ENCODE measurements at regions not wholly inside any gene's neighbourhood (a gene's known extent, or its start where the extent isn't known, plus 50 kb on each side); places are given as distances from the start of the nearest gene placed in this dataset.

GRCh38 chr9:118414676-118415075, 710.5 kb downstream of the TLR4 start:
- Mint-ChIP-seq H3K4me3 (no peak overlapping the region), H3K9me3 (ENCODE audit: low read depth) (no peaks in the 10 kb centered on the region), H3K27me3 (no peaks in the 10 kb centered on the region), H3K36me3 (no peaks in the 10 kb centered on the region), H3K27ac (no peak overlapping the region), H3K4me1 (ENCODE audit: low read depth) (no peaks in the 10 kb centered on the region)

GRCh38 chr9:118418887-118419565, 714.8 kb downstream of the TLR4 start:
- Mint-ChIP-seq H3K27me3 (no peaks in the 10 kb centered on the region), H3K4me3 (no peak overlapping the region), H3K27ac (no peak overlapping the region), H3K4me1 (ENCODE audit: low read depth) (no peaks in the 10 kb centered on the region), H3K9me3 (ENCODE audit: low read depth) (no peaks in the 10 kb centered on the region), H3K36me3 (no peaks in the 10 kb centered on the region)

DNA sequence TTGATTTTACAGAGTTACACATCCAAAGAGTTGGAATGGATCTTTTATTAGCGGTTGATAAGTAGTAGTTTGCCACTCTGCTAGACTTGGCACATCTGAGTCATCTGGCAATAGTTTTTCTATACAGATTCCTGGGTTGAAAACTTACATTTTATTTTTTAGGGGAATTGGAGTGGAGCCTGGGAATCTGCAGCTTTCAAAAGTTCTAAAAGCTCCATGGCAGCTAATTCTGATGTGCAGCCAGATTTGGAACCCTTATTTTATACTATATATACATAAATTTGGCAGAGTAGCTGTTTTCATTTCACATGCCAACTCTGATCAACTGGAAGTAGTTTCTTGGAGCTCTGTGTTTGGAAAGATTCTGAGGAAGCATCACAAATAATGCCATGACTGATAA, 715.5 kb downstream of the TLR4 start:
- Mint-ChIP-seq H3K27me3 (no peaks in the 10 kb centered on the region), H3K4me1 (ENCODE audit: low read depth) (no peaks in the 10 kb centered on the region), H3K4me3 (no peak overlapping the region), H3K9me3 (ENCODE audit: low read depth) (no peaks in the 10 kb centered on the region), H3K36me3 (no peaks in the 10 kb centered on the region), H3K27ac (no peak overlapping the region)

DNA sequence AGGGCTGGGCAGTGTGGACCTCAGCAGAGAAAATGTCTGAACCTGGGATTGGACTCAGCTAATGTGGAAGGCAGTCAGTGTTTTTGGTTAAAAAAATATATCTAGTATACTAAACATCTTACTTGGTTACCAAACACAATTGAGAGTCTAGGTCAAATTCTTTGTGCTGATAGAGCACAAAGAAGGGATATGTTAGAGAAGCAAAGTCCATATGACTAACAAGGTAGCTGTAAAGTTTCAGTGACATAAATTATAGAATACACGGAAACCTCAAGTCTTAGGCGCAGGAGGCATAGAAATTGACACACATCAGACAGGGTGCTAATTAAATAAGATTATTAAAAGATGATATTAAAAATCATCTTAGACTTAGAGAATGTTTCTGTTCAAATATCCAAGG, 718.3 kb downstream of the TLR4 start:
- Mint-ChIP-seq H3K27me3 (no peaks in the 10 kb centered on the region), H3K4me3 (no peak overlapping the region), H3K27ac (no peak overlapping the region), H3K36me3 (no peaks in the 10 kb centered on the region), H3K9me3 (ENCODE audit: low read depth) (no peaks in the 10 kb centered on the region), H3K4me1 (ENCODE audit: low read depth) (no peaks in the 10 kb centered on the region)

DNA sequence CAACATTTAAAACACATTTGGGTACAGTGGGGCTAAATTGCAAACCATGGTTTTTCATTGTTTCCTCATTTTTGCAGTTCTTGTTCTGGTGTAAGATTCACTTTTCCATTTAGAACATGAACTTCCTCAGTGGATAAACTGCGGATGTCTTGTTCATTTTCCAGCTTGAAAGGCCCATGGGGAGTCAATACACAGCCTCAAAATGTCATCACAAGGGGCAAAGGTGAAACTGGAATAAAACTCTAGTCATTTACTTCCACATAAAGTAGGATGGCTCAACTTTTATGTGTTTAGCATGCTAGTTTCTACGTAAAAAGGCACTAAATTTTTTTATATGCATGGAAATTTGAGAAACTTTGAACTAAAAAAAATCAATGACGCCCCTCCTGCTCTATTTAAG, 718.8 kb downstream of the TLR4 start:
- Mint-ChIP-seq H3K4me1 (ENCODE audit: low read depth) (no peaks in the 10 kb centered on the region), H3K27me3 (no peaks in the 10 kb centered on the region), H3K9me3 (ENCODE audit: low read depth) (no peaks in the 10 kb centered on the region), H3K36me3 (no peaks in the 10 kb centered on the region), H3K4me3 (no peak overlapping the region), H3K27ac (no peak overlapping the region)

DNA sequence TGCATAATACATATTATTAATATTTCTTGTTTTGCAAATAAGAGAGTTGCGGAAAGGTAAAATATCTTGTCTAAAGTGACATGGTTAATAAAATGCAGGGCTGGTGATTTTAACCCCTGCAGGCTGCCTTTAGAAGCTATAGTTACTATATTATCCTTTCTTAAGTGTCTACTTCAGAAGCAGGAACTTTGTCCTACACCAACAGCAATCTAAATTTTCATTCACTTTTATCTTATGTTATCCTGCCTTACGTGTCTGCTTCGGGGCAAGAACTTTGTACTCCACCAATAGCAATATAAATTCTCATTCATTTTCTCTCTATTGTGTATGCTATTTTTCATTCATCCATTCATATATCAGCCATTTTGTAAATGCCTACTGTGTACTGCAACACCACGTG, 719.5 kb downstream of the TLR4 start:
- Mint-ChIP-seq H3K27ac (no peak overlapping the region), H3K36me3 (no peaks in the 10 kb centered on the region), H3K4me1 (ENCODE audit: low read depth) (no peaks in the 10 kb centered on the region), H3K27me3 (no peaks in the 10 kb centered on the region), H3K4me3 (no peak overlapping the region), H3K9me3 (ENCODE audit: low read depth) (peaks cover 2% of the 10 kb centered on the region)

- no peak overlapping the region for H3K4me3 Mint-ChIP-seq
- no peaks in the 10 kb centered on the region for H3K27me3 Mint-ChIP-seq
- peaks cover 5% of the 10 kb centered on the region for H3K9me3 Mint-ChIP-seq (ENCODE audit: low read depth)
- no peak overlapping the region for H3K27ac Mint-ChIP-seq
- H3K36me3 Mint-ChIP-seq: no peaks in the 10 kb centered on the region
- no peaks in the 10 kb centered on the region for H3K4me1 Mint-ChIP-seq (ENCODE audit: low read depth)
Observed at GRCh38 chr9:118426772-118427171, 722.6 kb downstream of the TLR4 start.

- no peak overlapping the region for H3K27ac Mint-ChIP-seq
- no peaks in the 10 kb centered on the region for H3K36me3 Mint-ChIP-seq
- no peaks in the 10 kb centered on the region for H3K27me3 Mint-ChIP-seq
- H3K4me3 Mint-ChIP-seq: no peak overlapping the region
- H3K9me3 Mint-ChIP-seq (ENCODE audit: low read depth): no peaks in the 10 kb centered on the region
- no peaks in the 10 kb centered on the region for H3K4me1 Mint-ChIP-seq (ENCODE audit: low read depth)
Observed at GRCh38 chr9:118438810-118439209, 734.6 kb downstream of the TLR4 start.

- H3K4me1 Mint-ChIP-seq (ENCODE audit: low read depth): no peaks in the 10 kb centered on the region
Observed at GRCh38 chr9:118439441-118439840, 735.2 kb downstream of the TLR4 start.

DNA sequence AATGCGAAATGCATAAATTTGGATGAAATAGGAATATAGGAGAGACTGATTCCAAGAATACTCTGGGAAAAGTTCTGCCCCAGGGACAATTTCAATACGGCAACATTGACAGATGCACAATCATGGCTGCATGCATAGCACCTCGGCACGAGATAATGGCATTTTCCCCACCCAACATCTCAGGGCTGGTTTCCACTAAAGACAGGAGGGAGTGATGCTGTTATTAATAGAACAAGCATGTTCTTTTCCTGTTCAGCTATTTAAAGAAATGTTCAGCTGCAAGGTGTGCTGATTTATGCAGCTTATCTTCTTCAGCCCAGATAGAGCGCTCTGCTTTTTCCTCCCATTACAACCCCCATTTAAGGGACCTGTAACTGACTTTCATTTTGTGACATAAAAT, 740.2 kb downstream of the TLR4 start:
- Mint-ChIP-seq H3K36me3 (no peaks in the 10 kb centered on the region), H3K4me1 (ENCODE audit: low read depth) (no peaks in the 10 kb centered on the region), H3K9me3 (ENCODE audit: low read depth) (no peaks in the 10 kb centered on the region), H3K4me3 (no peak overlapping the region), H3K27ac (no peak overlapping the region), H3K27me3 (no peaks in the 10 kb centered on the region)

More at GRCh38 chr9:118439441-118439840, 735.2 kb downstream of the TLR4 start:
- no peak overlapping the region for H3K4me3 Mint-ChIP-seq
- H3K27ac Mint-ChIP-seq: no peak overlapping the region
- H3K9me3 Mint-ChIP-seq (ENCODE audit: low read depth): no peaks in the 10 kb centered on the region
- no peaks in the 10 kb centered on the region for H3K27me3 Mint-ChIP-seq
- H3K36me3 Mint-ChIP-seq: no peaks in the 10 kb centered on the region

DNA sequence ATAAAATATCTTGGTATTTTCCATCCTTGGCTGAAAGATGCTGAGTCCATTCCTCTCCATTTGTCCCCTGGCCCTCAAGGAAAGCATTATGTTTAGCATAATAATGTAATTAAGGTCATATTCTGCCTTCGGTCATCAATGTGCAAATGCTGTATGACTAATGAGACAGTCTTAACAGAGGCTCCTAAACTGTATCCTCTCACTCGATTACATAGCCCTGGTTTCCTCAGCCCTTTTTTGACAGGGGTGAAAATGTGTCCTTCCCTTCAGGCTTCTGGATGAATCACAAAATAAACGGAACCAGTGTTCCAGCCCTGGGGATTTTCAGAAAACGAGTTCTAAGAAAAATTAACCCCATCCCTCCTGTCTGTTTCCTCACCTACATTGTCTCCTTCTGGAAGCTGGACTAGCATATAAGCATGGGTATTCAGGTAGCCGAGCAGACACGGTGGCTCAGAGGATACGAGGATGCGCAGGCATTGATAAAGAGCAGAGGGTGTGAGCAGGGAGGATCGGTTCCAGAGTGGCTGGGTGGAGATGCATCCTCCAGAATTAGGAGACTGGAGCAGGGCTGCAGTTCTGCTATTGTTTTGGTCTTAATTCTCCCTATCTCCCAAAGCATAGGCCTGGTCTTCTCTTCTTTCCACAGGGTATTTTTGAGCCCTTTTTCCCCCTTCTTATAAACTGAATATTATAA, 742.9 kb downstream of the TLR4 start:
- no peak overlapping the region for H3K4me3 Mint-ChIP-seq
- no peaks in the 10 kb centered on the region for H3K9me3 Mint-ChIP-seq (ENCODE audit: low read depth)
- H3K27me3 Mint-ChIP-seq: no peaks in the 10 kb centered on the region
- no peaks in the 10 kb centered on the region for H3K36me3 Mint-ChIP-seq
- H3K27ac Mint-ChIP-seq: no peak overlapping the region
- no peaks in the 10 kb centered on the region for H3K4me1 Mint-ChIP-seq (ENCODE audit: low read depth)

DNA sequence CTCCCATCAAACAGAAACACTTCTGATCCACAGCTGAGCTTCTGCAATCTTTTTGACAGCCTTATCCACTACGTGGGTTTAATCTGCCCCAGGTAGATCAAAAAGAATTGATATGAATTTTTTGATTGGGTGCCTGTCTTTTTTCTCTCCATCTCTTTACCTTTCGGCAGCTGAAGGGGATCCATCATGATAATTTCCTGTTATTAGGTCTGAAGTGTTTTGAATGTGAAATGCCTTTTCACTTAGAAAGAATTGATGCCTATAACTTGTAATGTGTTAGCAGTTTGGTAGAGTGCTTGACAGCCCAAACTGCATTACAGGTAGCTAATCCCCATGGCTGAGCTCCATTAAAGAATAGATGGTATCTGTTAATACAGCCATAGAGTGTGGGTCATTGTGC, 745.4 kb downstream of the TLR4 start:
- no peak overlapping the region for H3K27ac Mint-ChIP-seq
- no peaks in the 10 kb centered on the region for H3K27me3 Mint-ChIP-seq
- H3K4me3 Mint-ChIP-seq: no peak overlapping the region
- H3K4me1 Mint-ChIP-seq (ENCODE audit: low read depth): no peaks in the 10 kb centered on the region
- no peaks in the 10 kb centered on the region for H3K36me3 Mint-ChIP-seq
- H3K9me3 Mint-ChIP-seq (ENCODE audit: low read depth): peaks cover 6% of the 10 kb centered on the region

- Mint-ChIP-seq H3K27ac (no peak overlapping the region), H3K9me3 (ENCODE audit: low read depth) (peaks cover 12% of the 10 kb centered on the region), H3K4me1 (ENCODE audit: low read depth) (no peaks in the 10 kb centered on the region), H3K36me3 (no peaks in the 10 kb centered on the region), H3K27me3 (no peaks in the 10 kb centered on the region), H3K4me3 (no peak overlapping the region)
Observed at GRCh38 chr9:118455259-118455658, 751.1 kb downstream of the TLR4 start.

GRCh38 chr9:118455788-118456187, 751.6 kb downstream of the TLR4 start:
- no peaks in the 10 kb centered on the region for H3K4me1 Mint-ChIP-seq (ENCODE audit: low read depth)
- no peaks in the 10 kb centered on the region for H3K36me3 Mint-ChIP-seq
- H3K4me3 Mint-ChIP-seq: no peak overlapping the region
- H3K27me3 Mint-ChIP-seq: no peaks in the 10 kb centered on the region
- peaks cover 12% of the 10 kb centered on the region for H3K9me3 Mint-ChIP-seq (ENCODE audit: low read depth)
- H3K27ac Mint-ChIP-seq: no peak overlapping the region

- Mint-ChIP-seq H3K9me3 (ENCODE audit: low read depth) (peaks cover 12% of the 10 kb centered on the region), H3K36me3 (no peaks in the 10 kb centered on the region), H3K4me3 (no peak overlapping the region), H3K4me1 (ENCODE audit: low read depth) (no peaks in the 10 kb centered on the region), H3K27me3 (no peaks in the 10 kb centered on the region), H3K27ac (no peak overlapping the region)
Observed at GRCh38 chr9:118457171-118458000, 753.2 kb downstream of the TLR4 start.
